ENCODE measurements at regions not wholly inside any gene's neighbourhood (a gene's known extent, or its start where the extent isn't known, plus 50 kb on each side); places are given as distances from the start of the nearest gene placed in this dataset.

- Histone ChIP-seq H3K9ac (replicated peaks in 1 of 4; ENCODE audit: extremely low read depth in 1 of 4, low read depth in 3 of 4, low read length in 3 of 4) (peak overlapping the region; percentile 25 to 81 (median 57); a peak in 6 of 7 replicates), H3K4me2 (ENCODE audit: insufficient read depth in 1 of 2, low read depth in 2 of 2, low read length in 2 of 2) (peak overlapping the region; percentile 84 to 98), H2AFZ (ENCODE audit: low read length) (no peak overlapping the region; the same call in 1 of the 2 replicates), H2AK5ac (ENCODE audit: low read depth, low read length) (no peak overlapping the region), H3K14ac (ENCODE audit: insufficient read length) (no peak overlapping the region), H3K36me3 (ENCODE audit: control insufficient read depth in 2 of 4, insufficient read depth in 4 of 4, low read length in 3 of 4) (peaks cover 0 to 13% (median 3%) of the 10 kb centered on the region in 4 experiments; a peak in 2 of 8 replicates), H4K91ac (replicated peaks; ENCODE audit: insufficient read length, low read length) (peak overlapping the region; percentile 15), H2BK15ac (ENCODE audit: low read length) (no peak overlapping the region), H3K4ac (replicated peaks; ENCODE audit: insufficient read length, low read depth, low read length) (no peak overlapping the region), H3K79me2 (ENCODE audit: control insufficient read depth in 1 of 2, insufficient read depth in 2 of 2, low read length in 2 of 2) (peaks cover 0 to 24% of the 10 kb centered on the region in 2 experiments; a peak in 3 of 4 replicates), H2BK20ac (ENCODE audit: low read length) (no peak overlapping the region), H3K56ac (replicated peaks; ENCODE audit: insufficient read length, low read depth, low read length) (peak overlapping the region; percentile 24), H3K27me3 (replicated peaks in 1 of 4; ENCODE audit: control insufficient read depth in 3 of 4, extremely low read depth in 1 of 4, insufficient read depth in 3 of 4, low read length in 3 of 4) (no peaks in the 10 kb centered on the region), H4K5ac (ENCODE audit: insufficient read length, low read depth, low read length) (peak overlapping the region; percentile 79), H3K79me1 (ENCODE audit: low read depth, low read length) (peaks cover 3% of the 10 kb centered on the region), H4K8ac (ENCODE audit: extremely low read depth, insufficient read depth, low read length) (peak overlapping the region; percentile 64; the same call in 1 of the 2 replicates), H2BK12ac (ENCODE audit: low read depth, low read length) (peak overlapping the region; percentile 56; the same call in 1 of the 2 replicates), H3K18ac (ENCODE audit: extremely low read depth, low read length) (peak overlapping the region; percentile 71), H3K9me3 (ENCODE audit: insufficient read depth in 2 of 2, low read depth in 1 of 2, low read length in 1 of 2) (no peaks in the 10 kb centered on the region), H3K4me3 (ENCODE audit: extremely low read depth in 1 of 4, insufficient read depth in 2 of 4, low read depth in 3 of 4, low read length in 4 of 4) (peak overlapping the region; percentile 77 to 88 (median 83)), H3K23ac (ENCODE audit: insufficient read length) (no peak overlapping the region), H3K27ac (ENCODE audit: low read depth, low read length) (peak overlapping the region; percentile 65), H3K23me2 (ENCODE audit: low read depth, low read length) (peaks cover 20% of the 10 kb centered on the region; the same call in 1 of the 2 replicates), H4K20me1 (replicated peaks in 1 of 2; ENCODE audit: control insufficient read depth in 1 of 2, insufficient read depth in 2 of 2, low read length in 2 of 2) (no peaks in the 10 kb centered on the region), H2BK120ac (replicated peaks; ENCODE audit: low read depth, low read length) (no peak overlapping the region), H3K4me1 (replicated peaks in 1 of 4; ENCODE audit: control insufficient read depth in 3 of 4, insufficient read depth in 4 of 4, low read length in 3 of 4) (peaks cover 0 to 6% (median 2%) of the 10 kb centered on the region in 4 experiments; a peak in 3 of 7 replicates), H2BK5ac (ENCODE audit: low read depth, low read length) (peak overlapping the region; percentile 57; the same call in 1 of the 2 replicates)
- DNase-seq (ENCODE audit: low read depth in 1 of 2, low spot score in 2 of 2) (peak; percentile 58 to 84), FAIRE-seq (no peak)
- WGBS, 2 experiments (ENCODE audit: extremely low coverage in 1 of 2, insufficient coverage in 1 of 2, insufficient read length in 1 of 2, insufficient replicate concordance in 2 of 2, low coverage in 1 of 2, low lambda C conversion rate in 2 of 2, missing lambda C conversion rate in 1 of 2), result 2% methylated on average over 17 of the region's 63 CpGs; no CpG with 5 or more reads in 1 of the 2 experiments
- ChIA-PET CTCF (ENCODE audit: partially characterized antibody) (no interaction called here), POLR2A (ENCODE audit: partially characterized antibody) (no interaction called here)
- TF ChIP-seq CTBP2 (IDR thresholded peaks at IDR 0.05; ENCODE audit: borderline replicate concordance, insufficient read depth, insufficient read length, low read length) (no peak), NANOG (IDR thresholded peaks at IDR 0.05; ENCODE audit: insufficient read depth, low read depth, low read length, poor library complexity, severe bottlenecking) (no peak), ATF2 (IDR thresholded peaks at IDR 0.05; ENCODE audit: low read length) (no peak), E2F6 (IDR thresholded peaks at IDR 0.05) (no peak), RXRA (IDR thresholded peaks at IDR 0.05; ENCODE audit: insufficient read depth, low read depth, low read length) (no peak), RAD21 (IDR thresholded peaks at IDR 0.05 in 1 of 2, conservative IDR thresholded peaks at IDR 0.05 in 1 of 2; ENCODE audit: low read depth in 2 of 2, low read length in 2 of 2) (peak; percentile 9 to 15; a peak in 2 of 4 replicates), RNF2 (IDR thresholded peaks at IDR 0.05; ENCODE audit: borderline replicate concordance, low read depth, low read length, missing control alignments, poor library complexity, severe bottlenecking) (no peak)
These were observed 82.3 kb upstream of the CD99 start for GRCh38 chrX:2608638-2609430.
